Mesenteric fat pad (tissue), 1 donor: ENCODE measurements at regions not wholly inside any gene's neighbourhood (a gene's known extent, or its start where the extent isn't known, plus 50 kb on each side); places are given as distances from the start of the nearest gene placed in this dataset.

Source experiments
- DNase-seq: peaks from one replicate; pipeline ENCODE4 v3.0.0-alpha.2; 2020; ENCODE audit warnings: low spot score
- donor health status: DM: yes; HTN: yes; CAD: no.

- no peak for DNase-seq
These were observed 374.4 kb downstream of the MTX2 start for GRCh38 chr2:176643646-176644045.

GRCh38 chr2:176645494-176645893 lies 376.3 kb downstream of the MTX2 start:
- DNase-seq: no peak

- DNase-seq: no peak
These were observed 376.9 kb downstream of the MTX2 start for GRCh38 chr2:176646033-176646615.

- no peak for DNase-seq
These were observed 378.3 kb downstream of the MTX2 start for GRCh38 chr2:176647325-176648165.

GRCh38 chr2:176648700-176649297 lies 379.6 kb downstream of the MTX2 start:
- no peak for DNase-seq

GRCh38 chr2:176650104-176650837 lies 381.0 kb downstream of the MTX2 start:
- no peak for DNase-seq

- DNase-seq: no peak
These were observed 381.8 kb downstream of the MTX2 start for GRCh38 chr2:176650838-176651555.

- DNase-seq: no peak
These were observed 383.3 kb downstream of the MTX2 start for GRCh38 chr2:176652300-176653182.

GRCh38 chr2:176653479-176654443 lies 384.5 kb downstream of the MTX2 start:
- no peak for DNase-seq

- no peak for DNase-seq
These were observed 387.0 kb downstream of the MTX2 start for GRCh38 chr2:176656038-176656775.

- no peak for DNase-seq
These were observed 387.5 kb downstream of the MTX2 start for GRCh38 chr2:176656776-176657140.

GRCh38 chr2:176657393-176657792 lies 388.2 kb downstream of the MTX2 start:
- DNase-seq: no peak

- no peak for DNase-seq
These were observed 389.5 kb downstream of the MTX2 start for GRCh38 chr2:176658708-176659107.

GRCh38 chr2:176662753-176663152 lies 393.5 kb downstream of the MTX2 start:
- DNase-seq: no peak

GRCh38 chr2:176664478-176664877 lies 395.2 kb downstream of the MTX2 start:
- DNase-seq: no peak

GRCh38 chr2:176665086-176665485 lies 395.8 kb downstream of the MTX2 start:
- no peak for DNase-seq

- DNase-seq: no peak
These were observed 399.7 kb downstream of the MTX2 start for GRCh38 chr2:176668912-176669311.
